Mononuclear cell (primary cell): ENCODE measurements at regions not wholly inside any gene's neighbourhood (a gene's known extent, or its start where the extent isn't known, plus 50 kb on each side); places are given as distances from the start of the nearest gene placed in this dataset.

ENCODE experiments used
- H3K27me3 ChIP-seq: 2 replicates; pipeline ENCODE4 v1.6.0; 2011; ENCODE audit warnings: low read length, control low read depth; ENCODE audit not compliant: insufficient read depth
- H3K4me1 ChIP-seq: 2 replicates; pipeline ENCODE4 v1.5.1; 2011; ENCODE audit warnings: mild to moderate bottlenecking, low read length, control low read depth; ENCODE audit not compliant: insufficient read depth
- H3K4me3 ChIP-seq: 2 replicates; pipeline ENCODE4 v1.5.1; 2011; ENCODE audit warnings: mild to moderate bottlenecking, low read length, moderate library complexity
- H3K9me3 ChIP-seq: 2 replicates; pipeline ENCODE4 v1.5.1; 2011; ENCODE audit warnings: low read depth, mild to moderate bottlenecking, control low read depth, low read length

DNA sequence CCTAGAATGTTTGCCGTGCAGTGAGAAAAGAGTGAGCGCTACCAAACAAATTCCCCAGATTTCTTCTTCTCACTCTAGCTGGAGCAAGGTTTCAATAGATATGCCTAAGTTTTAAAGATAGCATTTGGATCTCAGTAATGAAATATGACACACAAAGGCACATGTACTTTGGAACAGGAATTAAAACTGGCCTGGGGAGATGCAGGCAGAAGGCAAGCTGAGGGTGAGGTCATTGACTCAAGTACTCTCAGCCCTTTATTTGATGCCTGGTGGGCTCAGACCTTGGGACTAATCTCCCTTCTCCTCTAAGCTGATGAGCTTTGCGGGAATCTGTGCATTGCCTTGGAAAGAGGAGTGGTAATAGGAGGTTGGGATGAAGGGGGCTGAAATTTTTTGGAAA is 323.3 kb upstream of the SLC30A5 start:
- no peaks in the 10 kb centered on the region for H3K27me3 ChIP-seq
- no peaks in the 10 kb centered on the region for H3K9me3 ChIP-seq
- H3K4me3 ChIP-seq, result no peak overlapping the region
- H3K4me1 ChIP-seq, result no peaks in the 10 kb centered on the region

DNA sequence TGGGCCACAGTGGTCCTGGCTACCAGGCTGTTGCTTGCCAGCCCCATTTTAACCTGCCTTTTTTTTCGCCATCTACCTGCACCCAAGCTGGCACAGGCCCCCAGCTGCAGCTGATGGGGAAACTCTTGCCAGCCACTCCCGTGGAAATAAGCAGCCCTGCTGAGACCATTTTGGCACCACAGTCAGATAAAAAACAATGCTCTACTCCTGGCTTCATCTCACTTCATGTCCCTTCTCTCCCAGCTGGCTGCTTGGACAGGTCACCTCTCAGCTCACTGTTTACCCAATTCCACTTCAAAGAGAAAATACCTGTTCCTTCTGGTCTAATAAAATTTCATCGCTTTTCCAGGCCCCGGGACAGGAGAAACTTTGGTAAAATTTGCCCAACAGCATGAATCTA is 322.6 kb upstream of the SLC30A5 start:
- Histone ChIP-seq H3K27me3 (no peaks in the 10 kb centered on the region), H3K4me3 (no peak overlapping the region), H3K4me1 (no peaks in the 10 kb centered on the region)

DNA sequence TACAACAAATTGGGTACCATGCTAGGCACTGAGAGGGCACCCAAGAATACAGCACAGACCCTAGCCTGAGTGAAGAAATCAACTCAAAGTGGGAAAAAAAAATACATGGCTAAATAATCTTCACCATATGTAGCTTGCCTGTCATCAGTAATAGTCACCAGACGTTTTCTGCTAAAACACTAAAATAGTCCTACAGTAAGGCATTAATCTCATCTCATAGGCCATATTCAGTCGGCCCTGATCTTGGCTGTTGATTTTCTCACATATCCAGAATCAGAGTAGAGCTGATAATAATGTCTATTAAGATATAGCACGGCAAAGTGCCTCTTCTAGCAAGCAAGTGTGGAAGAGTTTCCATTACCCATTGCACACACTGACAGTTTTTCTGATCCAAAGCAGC is 322.1 kb upstream of the SLC30A5 start:
- no peaks in the 10 kb centered on the region for H3K4me1 ChIP-seq
- no peaks in the 10 kb centered on the region for H3K27me3 ChIP-seq
- H3K4me3 ChIP-seq, result no peak overlapping the region
- H3K9me3 ChIP-seq, result no peaks in the 10 kb centered on the region

More for the DNA sequence above, 322.6 kb upstream of the SLC30A5 start:
- H3K9me3 ChIP-seq, result no peaks in the 10 kb centered on the region

DNA sequence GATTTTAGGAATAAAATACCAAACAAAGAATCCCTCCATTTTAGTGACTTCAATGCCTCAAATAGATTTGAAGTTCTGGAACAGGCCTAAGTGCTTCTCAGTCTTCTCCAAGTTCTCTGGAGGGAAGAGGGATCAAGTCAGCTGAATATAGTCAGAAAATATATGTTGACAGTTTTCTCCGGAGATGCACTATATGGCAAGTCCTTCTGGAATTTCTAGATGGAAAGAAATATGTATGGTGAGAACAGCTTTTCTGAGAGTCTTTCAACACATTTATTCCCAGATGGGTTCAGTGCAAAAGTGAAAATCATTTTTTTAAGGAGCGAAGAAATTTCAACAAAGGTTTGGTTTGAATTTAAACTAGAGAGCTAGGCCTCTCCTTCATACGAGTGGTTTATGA is 317.4 kb upstream of the SLC30A5 start:
- H3K4me1 ChIP-seq, result no peaks in the 10 kb centered on the region
- H3K27me3 ChIP-seq, result no peaks in the 10 kb centered on the region
- no peak overlapping the region for H3K4me3 ChIP-seq
- H3K9me3 ChIP-seq, result no peaks in the 10 kb centered on the region

DNA sequence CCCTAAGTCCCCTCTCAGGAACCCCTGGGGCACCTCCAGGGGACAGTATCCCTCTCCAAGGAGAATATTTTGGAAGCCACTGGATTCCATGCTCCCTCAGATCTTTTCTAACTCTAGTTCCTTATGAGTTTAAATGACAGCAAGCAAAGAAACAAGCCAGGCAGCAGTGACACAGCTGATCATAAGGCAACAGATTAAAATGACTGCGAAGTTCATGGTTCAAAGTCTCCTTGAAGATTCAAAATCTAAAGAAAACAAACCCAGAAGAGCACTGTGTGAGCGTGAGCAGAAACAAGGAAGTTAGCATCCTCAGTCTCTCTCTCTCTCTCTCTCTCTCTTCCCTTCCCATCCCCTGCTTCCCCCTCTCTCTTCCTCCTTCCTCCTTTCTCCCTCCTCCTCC is 316.7 kb upstream of the SLC30A5 start:
- no peaks in the 10 kb centered on the region for H3K27me3 ChIP-seq
- H3K4me1 ChIP-seq, result no peaks in the 10 kb centered on the region
- no peaks in the 10 kb centered on the region for H3K9me3 ChIP-seq
- H3K4me3 ChIP-seq, result no peak overlapping the region

DNA sequence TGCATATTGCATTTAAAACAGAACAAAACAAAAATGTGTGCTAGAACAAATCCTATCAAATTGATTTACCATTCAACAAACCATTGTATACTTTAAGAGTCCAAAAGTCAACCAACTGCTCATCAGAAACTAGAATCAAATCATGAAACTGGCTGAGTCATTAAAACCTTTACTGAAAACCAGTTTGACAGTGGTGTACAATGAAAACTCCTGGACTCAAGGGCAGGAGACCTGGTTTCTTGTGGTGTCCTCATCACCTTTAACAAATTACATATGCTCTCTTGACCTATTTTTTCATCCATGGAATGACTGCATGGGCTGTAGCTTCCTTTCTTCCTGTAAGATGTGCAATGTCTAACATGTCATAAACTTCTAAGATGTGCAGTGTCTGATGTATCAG is 315.3 kb upstream of the SLC30A5 start:
- Histone ChIP-seq H3K4me1 (no peaks in the 10 kb centered on the region), H3K9me3 (no peaks in the 10 kb centered on the region), H3K4me3 (no peak overlapping the region), H3K27me3 (no peaks in the 10 kb centered on the region)

DNA sequence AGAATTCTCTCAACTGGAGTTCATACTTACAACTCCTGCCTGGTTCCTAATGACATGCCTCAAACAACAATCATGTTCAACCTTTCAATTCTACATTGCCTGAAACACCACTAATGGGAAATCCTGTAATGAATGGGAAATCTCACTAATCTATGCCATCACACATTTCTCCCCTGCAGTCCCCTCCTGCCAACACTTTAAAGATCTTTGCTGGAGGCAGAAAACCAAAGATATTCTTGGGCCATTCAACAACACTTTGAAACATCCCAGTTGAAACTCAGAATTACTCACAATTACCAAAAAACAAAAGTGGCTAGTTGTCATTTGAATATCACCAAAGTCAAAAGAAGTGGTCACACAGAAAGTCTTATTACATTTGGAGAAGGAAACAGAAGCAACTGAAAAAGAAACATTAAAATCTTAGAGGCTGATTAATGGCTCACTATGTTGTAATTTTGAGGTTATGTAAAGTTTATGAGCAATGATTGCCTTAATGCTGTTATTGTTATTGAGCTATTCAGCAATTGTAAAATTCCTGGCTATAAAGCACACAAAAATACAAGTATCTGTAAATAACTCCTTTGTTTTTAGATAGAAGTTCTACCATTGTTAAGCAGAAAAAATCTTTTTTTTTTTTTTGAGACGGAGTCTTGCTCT is 313.4 kb upstream of the SLC30A5 start:
- Histone ChIP-seq H3K4me3 (no peak overlapping the region), H3K9me3 (no peaks in the 10 kb centered on the region), H3K4me1 (no peaks in the 10 kb centered on the region), H3K27me3 (no peaks in the 10 kb centered on the region)

DNA sequence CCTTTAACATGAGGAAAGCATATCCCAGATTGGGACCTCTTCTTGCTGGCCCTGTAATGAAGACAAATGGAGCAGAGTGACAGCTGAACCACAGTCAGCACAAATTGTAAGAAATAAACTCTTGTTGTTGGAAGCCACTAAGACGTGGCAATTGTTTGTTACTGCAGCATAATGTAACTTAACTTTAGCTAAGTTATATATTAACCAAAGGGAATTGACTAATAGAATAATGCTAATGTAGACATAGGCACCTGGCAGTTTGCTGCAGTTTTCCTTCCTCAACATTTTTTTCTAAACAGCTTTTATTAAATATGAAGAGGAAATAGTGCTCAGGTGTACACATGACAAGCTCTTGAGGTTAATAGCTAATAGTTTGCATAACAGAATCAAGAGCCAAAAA is 300.7 kb upstream of the SLC30A5 start:
- no peaks in the 10 kb centered on the region for H3K9me3 ChIP-seq
- H3K27me3 ChIP-seq, result no peaks in the 10 kb centered on the region
- no peak overlapping the region for H3K4me3 ChIP-seq
- H3K4me1 ChIP-seq, result no peaks in the 10 kb centered on the region

DNA sequence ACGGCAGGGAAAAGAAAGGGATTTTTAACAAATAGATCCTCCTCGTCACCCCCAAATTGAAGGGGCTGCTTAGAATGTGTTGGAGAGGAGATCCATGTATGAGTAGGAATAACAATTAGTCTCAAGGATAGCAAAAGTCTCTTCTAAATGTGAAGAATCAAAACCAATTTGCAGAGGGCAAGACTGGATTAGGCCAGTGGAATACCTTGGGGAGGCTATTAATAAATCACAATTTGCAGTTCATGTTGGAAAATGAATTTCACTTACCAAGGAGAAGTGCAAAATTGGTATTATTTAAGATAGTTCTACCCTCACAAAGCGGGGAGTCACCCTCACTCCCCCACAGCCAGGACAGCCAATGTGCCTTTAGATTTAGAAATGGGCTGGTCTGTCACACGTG is 299.8 kb upstream of the SLC30A5 start:
- H3K27me3 ChIP-seq, result no peaks in the 10 kb centered on the region
- no peaks in the 10 kb centered on the region for H3K4me1 ChIP-seq
- H3K4me3 ChIP-seq, result no peak overlapping the region
- H3K9me3 ChIP-seq, result no peaks in the 10 kb centered on the region

DNA sequence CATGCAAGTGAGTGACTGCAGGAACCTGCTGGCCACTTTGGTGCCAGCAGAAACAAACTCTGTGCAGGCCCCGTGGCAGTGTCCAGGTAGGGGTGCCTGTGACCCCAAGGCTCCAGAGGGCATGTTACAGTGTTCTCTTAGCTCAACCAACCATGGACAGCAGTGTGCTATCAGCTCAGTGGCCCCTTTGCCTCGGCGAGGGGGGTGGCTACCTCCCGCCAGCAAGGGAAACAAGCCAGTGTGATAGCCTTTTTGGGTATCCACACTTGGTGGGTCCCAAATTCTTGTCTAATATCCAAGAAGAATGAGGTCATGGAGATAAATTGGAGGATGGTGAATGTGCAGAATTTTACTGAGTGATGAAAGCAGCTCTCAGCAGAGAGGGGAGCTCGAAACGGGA is 298.6 kb upstream of the SLC30A5 start:
- no peaks in the 10 kb centered on the region for H3K4me1 ChIP-seq
- H3K9me3 ChIP-seq, result no peaks in the 10 kb centered on the region
- H3K27me3 ChIP-seq, result no peaks in the 10 kb centered on the region
- H3K4me3 ChIP-seq, result no peak overlapping the region

DNA sequence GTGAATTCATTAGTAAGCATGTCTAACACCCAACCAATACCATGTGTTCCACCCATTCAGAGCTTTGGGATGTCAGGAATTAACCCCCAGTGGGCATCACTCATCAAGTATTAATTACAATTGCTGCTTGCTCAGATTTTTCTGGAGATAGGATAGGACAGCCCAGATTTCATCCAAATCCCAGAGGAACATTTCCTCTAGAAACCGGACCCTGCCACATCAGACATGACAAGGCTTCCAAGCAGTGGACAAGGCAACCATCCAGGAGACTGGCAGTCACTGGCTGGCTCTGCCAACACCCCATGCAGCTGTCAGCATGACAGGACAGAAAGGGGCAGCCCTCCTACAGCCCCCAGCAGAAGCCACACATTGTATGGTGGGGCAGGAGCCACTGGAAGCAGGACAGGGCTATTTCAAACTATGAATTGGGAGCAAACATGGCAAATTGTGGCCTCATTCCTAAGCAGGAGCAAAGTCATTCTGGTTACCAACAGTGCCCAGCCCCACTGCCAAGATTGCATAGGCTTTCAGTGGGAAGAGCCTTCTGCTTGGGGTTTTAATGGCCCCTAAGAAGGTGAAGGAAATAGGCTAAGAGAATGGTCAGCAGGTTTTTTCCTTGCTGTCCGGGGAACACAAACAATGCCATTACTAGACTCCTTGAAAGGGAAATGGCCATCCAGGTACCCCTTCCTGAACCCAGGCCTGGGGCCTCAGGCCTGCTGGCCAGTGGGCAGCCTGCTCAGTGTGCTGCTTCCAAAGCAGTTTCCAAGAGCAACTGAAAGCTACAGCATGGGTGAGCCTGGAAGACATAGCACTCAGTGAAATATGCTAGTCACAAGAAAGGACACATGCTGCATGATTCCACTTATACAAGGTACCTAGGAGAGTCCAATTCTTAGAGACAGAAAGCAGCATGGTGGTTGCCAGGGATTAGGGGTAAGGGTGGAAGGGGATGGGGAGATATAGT is 294.7 kb upstream of the SLC30A5 start:
- Histone ChIP-seq H3K27me3 (no peaks in the 10 kb centered on the region), H3K4me1 (no peaks in the 10 kb centered on the region), H3K4me3 (no peak overlapping the region), H3K9me3 (no peaks in the 10 kb centered on the region)

DNA sequence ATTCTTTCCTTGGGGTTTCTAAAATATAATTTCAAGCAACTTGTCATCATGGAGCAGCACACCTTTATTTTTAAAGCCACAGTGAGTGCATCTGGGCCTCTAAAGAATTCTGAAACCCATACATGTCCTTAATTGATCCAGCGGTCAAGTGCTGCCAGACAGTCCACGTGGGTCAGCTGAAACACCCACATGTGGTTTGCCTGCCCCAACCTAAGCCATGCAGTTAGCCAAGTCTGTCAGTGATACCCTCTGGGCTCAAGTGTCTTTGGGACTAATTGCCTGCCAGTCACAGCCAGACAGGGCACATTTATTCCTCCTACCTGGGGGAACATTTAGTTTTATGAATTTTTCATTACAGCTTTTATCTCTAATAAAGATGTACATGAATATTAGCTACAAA is 291.4 kb upstream of the SLC30A5 start:
- Histone ChIP-seq H3K4me1 (no peaks in the 10 kb centered on the region), H3K27me3 (no peaks in the 10 kb centered on the region), H3K4me3 (no peak overlapping the region), H3K9me3 (no peaks in the 10 kb centered on the region)

DNA sequence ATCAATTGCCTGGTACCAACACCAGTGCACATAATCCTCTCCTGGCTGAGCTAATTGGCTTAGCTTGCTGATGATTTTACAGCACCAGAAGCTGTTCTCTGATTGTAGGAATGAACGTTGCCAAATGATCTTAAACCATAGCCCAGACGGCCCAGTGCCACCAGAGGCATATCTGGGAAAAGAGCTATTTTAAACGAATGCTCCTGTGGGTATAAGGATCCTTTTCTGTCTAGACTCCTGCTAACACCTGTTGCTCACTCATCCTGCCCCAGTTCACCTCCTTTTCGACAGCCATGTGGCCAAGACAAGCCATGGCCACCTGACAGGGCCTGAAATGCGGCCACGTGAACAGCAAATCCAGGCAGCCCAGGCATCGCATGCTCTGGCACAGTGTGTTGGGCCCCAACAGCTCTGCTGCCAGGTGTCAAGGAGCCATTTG is 289.9 kb upstream of the SLC30A5 start:
- no peaks in the 10 kb centered on the region for H3K27me3 ChIP-seq

DNA sequence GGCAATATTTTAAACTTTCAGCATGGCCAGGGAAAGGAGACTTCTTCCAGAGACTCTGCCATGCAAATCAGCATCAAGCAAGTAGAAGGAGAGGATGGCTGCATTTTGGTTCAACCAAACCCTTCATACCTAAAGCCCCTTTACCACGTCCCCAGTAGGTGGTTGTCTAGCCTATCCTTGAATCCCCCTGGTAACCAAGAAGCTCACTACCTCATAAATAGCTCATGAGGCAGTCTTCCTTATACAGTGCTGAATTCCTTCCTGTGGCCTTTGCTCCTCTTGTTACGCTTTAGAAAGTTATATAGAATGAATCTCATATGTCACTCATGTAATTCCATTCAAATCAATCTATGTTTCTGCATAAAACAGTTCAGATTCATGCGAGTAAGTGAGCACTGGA is 289.5 kb upstream of the SLC30A5 start:
- H3K27me3 ChIP-seq, result no peaks in the 10 kb centered on the region
- no peak overlapping the region for H3K4me3 ChIP-seq
- no peaks in the 10 kb centered on the region for H3K4me1 ChIP-seq
- no peaks in the 10 kb centered on the region for H3K9me3 ChIP-seq

More for the DNA sequence above, 289.9 kb upstream of the SLC30A5 start:
- Histone ChIP-seq H3K4me1 (no peaks in the 10 kb centered on the region), H3K4me3 (no peak overlapping the region), H3K9me3 (no peaks in the 10 kb centered on the region)

DNA sequence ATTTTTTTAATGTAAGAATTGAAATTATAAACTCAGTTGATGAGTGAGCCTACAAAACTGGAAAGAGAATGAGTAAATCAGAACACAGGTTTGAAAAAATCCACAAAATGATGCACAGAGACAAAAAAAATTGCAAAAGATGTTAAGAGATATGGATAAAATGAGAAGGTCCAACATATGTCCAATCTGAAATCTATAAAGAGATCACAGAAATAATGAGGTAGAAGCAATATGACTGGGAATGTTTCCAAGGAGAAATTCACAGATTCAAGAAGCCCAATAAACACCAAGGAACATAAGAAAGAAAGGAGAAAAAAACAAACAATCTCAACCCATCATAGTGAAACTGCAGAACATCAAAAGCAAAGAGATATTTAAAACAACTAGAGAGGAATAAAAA is 288.4 kb upstream of the SLC30A5 start:
- Histone ChIP-seq H3K9me3 (no peaks in the 10 kb centered on the region), H3K4me3 (no peak overlapping the region), H3K4me1 (no peaks in the 10 kb centered on the region), H3K27me3 (no peaks in the 10 kb centered on the region)

DNA sequence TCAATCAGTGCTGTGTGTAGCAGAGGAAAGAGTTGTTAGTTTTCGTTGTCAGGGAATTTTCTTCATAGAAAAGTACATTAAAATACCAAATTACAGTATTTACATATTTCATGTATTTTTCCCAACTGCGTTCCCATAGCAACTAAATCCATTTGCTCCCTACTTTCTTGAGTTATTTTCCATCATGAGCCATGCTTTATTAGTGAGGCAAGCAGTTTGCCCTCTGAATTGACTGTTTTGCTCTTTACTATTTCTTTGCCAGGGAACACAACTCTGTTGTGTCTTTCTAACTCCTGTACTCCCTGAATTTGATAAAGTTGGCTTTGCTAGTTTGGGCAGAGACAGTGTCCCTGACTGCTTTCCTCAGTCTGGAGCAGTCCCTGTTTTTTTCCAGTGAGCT is 276.2 kb upstream of the SLC30A5 start:
- Histone ChIP-seq H3K9me3 (no peaks in the 10 kb centered on the region), H3K27me3 (no peaks in the 10 kb centered on the region)

More for the DNA sequence above, 276.2 kb upstream of the SLC30A5 start:
- no peak overlapping the region for H3K4me3 ChIP-seq
- H3K4me1 ChIP-seq, result no peaks in the 10 kb centered on the region
